ENCODE measurements at regions not wholly inside any gene's neighbourhood (a gene's known extent, or its start where the extent isn't known, plus 50 kb on each side); places are given as distances from the start of the nearest gene placed in this dataset.

GRCh38 chr9:88689509-88690298 is 154.7 kb downstream of the NXNL2 start (continued):
- no peak for TF ChIP-seq DMTF1 (CRISPR knock-in tag; IDR thresholded peaks at IDR 0.05)
- TF ChIP-seq MYC (CRISPR knock-in tag; IDR thresholded peaks at IDR 0.05; ENCODE audit: borderline replicate concordance) = no peak
- no peak for TF ChIP-seq ZNF713 (CRISPR knock-in tag; IDR thresholded peaks at IDR 0.05)
- TF ChIP-seq NFE2 (CRISPR knock-in tag; IDR thresholded peaks at IDR 0.05) = no peak
- TF ChIP-seq ZNF619 (CRISPR knock-in tag; IDR thresholded peaks at IDR 0.05) = no peak

- Histone ChIP-seq H3K36me3 (replicated peaks in 1 of 2; ENCODE audit: control insufficient read depth in 1 of 2, insufficient read depth in 2 of 2, low read length in 2 of 2) (no peaks in the 10 kb centered on the region), H3K27me3 (ENCODE audit: control insufficient read depth in 1 of 2, insufficient read depth in 2 of 2, low read length in 2 of 2) (no peaks in the 10 kb centered on the region), H3K4me3 (replicated peaks in 1 of 3; ENCODE audit: insufficient read depth in 1 of 3, low read depth in 2 of 3, low read length in 3 of 3) (no peak overlapping the region), H3K79me2 (ENCODE audit: insufficient read depth, low read length) (no peaks in the 10 kb centered on the region), H3K4me1 (ENCODE audit: insufficient read depth, low read length) (peaks cover 51% of the 10 kb centered on the region), H3K27ac (ENCODE audit: extremely low read length, insufficient read depth, low read length) (no peak overlapping the region), H3K4me2 (ENCODE audit: low read depth, low read length) (no peak overlapping the region), H3K9ac (ENCODE audit: insufficient read depth, low read depth, low read length) (no peak overlapping the region), H3K9me3 (ENCODE audit: low read length) (no peaks in the 10 kb centered on the region), H2AFZ (ENCODE audit: low read length) (no peak overlapping the region), H4K20me1 (ENCODE audit: insufficient read depth, low read length) (no peaks in the 10 kb centered on the region)
- FAIRE-seq (no peak), DNase-seq (ENCODE audit: low spot score) (no peak), ATAC-seq (no peak)
- ChIA-PET POLR2A (no interaction called here), CTCF (ENCODE audit: low intra/inter-chr PET ratio, low total read pairs) (no interaction called here)
- no peak for TF ChIP-seq ATRX (CRISPR knock-in tag; IDR thresholded peaks at IDR 0.05; ENCODE audit: borderline replicate concordance)
- in situ Hi-C loops (cut with HindIII; ENCODE audit: extremely low pct_ligation_motif_present, low pct_unique_long_range_greater_than_20kb) = no loop called here
- WGBS (ENCODE audit: low lambda C conversion rate) = 89% methylated on average over 3 of the region's 3 CpGs
- BruUV-seq (replicated peaks) = no TSS peak
- intact Hi-C loops (cut with micrococcal nuclease; ENCODE audit: unreplicated experiment) = no loop called here
Measured at GRCh38 chr9:88690628-88691027, 155.7 kb downstream of the NXNL2 start.
